ENCODE measurements at regions not wholly inside any gene's neighbourhood (a gene's known extent, or its start where the extent isn't known, plus 50 kb on each side); places are given as distances from the start of the nearest gene placed in this dataset.

DNA sequence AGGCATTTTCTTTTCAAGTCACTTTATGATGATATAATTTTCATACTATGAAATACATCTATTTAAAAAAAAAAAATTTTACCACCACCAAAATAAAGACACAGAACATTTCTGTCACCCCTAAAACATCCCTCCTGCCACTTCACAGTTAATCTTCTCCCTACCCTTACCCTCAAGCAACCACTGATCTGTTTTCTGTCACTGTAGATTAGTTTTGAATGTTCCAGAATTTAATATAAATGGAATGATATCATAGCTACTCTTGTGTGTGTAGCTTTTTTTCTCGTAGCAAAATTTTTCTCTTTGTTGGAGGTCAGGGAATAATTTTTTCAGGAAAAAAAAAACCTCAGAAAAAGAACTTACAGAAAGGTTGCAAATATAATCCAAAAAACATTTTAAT, 152.7 kb downstream of the RHOU start:
- TF ChIP-seq, protein P1, sequence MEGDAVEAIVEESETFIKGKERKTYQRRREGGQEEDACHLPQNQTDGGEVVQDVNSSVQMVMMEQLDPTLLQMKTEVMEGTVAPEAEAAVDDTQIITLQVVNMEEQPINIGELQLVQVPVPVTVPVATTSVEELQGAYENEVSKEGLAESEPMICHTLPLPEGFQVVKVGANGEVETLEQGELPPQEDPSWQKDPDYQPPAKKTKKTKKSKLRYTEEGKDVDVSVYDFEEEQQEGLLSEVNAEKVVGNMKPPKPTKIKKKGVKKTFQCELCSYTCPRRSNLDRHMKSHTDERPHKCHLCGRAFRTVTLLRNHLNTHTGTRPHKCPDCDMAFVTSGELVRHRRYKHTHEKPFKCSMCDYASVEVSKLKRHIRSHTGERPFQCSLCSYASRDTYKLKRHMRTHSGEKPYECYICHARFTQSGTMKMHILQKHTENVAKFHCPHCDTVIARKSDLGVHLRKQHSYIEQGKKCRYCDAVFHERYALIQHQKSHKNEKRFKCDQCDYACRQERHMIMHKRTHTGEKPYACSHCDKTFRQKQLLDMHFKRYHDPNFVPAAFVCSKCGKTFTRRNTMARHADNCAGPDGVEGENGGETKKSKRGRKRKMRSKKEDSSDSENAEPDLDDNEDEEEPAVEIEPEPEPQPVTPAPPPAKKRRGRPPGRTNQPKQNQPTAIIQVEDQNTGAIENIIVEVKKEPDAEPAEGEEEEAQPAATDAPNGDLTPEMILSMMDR (IDR thresholded peaks at IDR 0.05) = no peak
- TF ChIP-seq POLR2A (IDR thresholded peaks at IDR 0.05) = no peak

Data from Peyer's patch (tissue), 4 donors.